PC-9 (cell line): ENCODE measurements at regions not wholly inside any gene's neighbourhood (a gene's known extent, or its start where the extent isn't known, plus 50 kb on each side); places are given as distances from the start of the nearest gene placed in this dataset.

Experiments used
- CTCF ChIP-seq: fragments of 200-600 bp; sonication (generic); conservative IDR thresholded peaks from 2 replicates; pipeline ENCODE4 v1.6.1; 2017; ENCODE audit warnings: mixed run types, antibody characterized with exemption, mild to moderate bottlenecking, moderate library complexity
- EZH2 ChIP-seq: fragments of 200-600 bp; sonication (generic); IDR thresholded peaks from 2 replicates; pipeline ENCODE4 v1.8.0; 2017; ENCODE audit warnings: antibody characterized with exemption, low read depth

DNA sequence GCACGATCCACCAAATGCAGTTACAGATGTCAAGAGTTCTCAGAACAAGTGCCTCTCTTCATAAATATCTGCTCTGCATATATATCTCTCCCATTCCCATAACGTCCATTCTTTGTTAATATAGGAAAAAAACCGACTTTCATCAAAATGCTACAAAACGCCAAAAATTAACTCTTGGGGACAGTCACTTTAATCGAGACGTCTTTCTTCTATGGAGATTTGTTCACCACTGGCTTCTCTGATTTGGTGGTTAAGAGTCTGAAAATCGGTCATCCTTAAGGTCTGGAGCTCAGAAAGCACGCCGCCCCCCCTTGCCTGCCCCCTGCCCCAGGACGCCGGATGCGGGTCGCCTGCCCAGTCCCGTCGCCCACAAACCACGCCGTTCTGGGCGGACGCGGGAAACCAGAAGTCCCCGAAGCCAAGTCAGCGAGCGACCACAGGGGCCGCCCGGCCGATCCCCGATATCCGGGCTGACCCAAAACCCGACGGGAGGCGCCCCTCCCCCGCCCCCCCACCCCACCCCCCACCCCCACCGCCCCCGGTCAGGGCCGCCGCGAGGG, 252.7 kb downstream of the TJP1 start:
- TF ChIP-seq CTCF (no peak), EZH2 (no peak)
